IPS DF 4.7 (cell line): ENCODE measurements at regions not wholly inside any gene's neighbourhood (a gene's known extent, or its start where the extent isn't known, plus 50 kb on each side); places are given as distances from the start of the nearest gene placed in this dataset.

Source experiments
- DNase-seq: peaks from one replicate; pipeline ENCODE4 v3.0.0-alpha.2; 2013; ENCODE audit warnings: low spot score; ENCODE audit errors: extremely low read depth

DNA sequence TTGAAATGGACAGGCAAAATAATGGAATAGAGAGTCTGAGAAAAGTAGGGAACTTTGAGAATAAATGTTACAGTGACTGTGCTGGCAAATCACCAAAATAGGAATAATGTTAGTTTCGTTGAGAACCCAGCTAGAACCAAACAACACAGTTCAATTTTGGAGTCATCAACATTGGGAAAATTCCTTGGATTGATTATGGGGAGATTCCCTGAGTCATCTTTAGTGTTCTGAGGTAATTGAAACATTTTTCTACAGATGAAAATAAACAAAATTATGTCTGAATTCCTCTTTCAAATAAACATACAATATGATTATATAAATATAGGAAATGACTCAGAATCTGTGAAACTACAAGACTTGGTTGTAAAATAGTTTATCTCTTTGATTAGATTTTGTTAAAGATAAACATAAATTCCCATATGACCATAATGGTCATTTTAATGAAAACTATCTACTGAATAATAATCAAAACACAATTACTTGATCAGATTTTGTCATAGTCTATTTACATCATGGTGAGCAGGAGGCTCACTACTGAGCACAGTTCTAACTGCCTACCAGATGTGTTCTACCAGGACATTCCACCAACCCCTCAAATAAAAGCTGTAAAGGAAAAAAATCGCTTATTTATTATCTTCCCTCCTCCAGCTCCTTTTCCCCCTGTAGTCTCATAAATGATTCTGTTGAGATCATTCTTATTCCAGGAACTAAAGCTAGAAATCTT, 51.4 kb upstream of the GABRA2 start:
- DNase-seq, result no peak
